Neural cell (in vitro differentiated cells): ENCODE measurements at regions not wholly inside any gene's neighbourhood (a gene's known extent, or its start where the extent isn't known, plus 50 kb on each side); places are given as distances from the start of the nearest gene placed in this dataset.

Experiments used
- EZH2 ChIP-seq: fragments of 200-600, 300-800 bp; shearing (Covaris generic), sonication (generic); IDR thresholded peaks from 2 replicates; pipeline ENCODE4 v1.6.1; 2014; ENCODE audit warnings: antibody characterized with exemption, low read length, borderline replicate concordance, mild to moderate bottlenecking; ENCODE audit not compliant: insufficient read depth, poor library complexity, severe bottlenecking
- TF ChIP-seq, protein P1 (sequence below): fragments of 450-650 bp; IDR thresholded peaks from 2 replicates; pipeline ENCODE4 v1.5.1; 2014; ENCODE audit warnings: antibody characterized with exemption, mild to moderate bottlenecking, moderate library complexity; ENCODE audit not compliant: poor library complexity, severe bottlenecking

DNA sequence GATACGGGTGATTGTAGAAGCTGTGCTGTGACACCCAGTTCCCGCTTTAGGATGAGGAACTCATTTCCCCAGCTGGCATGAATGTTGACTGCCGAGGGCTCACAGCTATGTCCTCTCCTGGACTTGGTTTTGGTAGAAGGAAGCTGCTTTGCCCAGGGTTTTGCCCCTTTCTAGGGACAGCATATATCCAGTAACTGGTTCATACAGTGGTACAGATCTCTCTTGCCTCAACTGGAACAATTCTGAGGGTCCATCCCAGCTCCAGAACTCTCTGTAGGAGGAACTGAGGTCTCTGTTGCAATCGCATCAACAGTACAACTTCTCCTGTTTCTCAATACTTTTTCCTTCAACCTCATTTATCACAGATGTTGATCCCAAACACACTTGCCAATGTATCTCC is 54.5 kb upstream of the FNDC3B start:
- TF ChIP-seq, protein P1, sequence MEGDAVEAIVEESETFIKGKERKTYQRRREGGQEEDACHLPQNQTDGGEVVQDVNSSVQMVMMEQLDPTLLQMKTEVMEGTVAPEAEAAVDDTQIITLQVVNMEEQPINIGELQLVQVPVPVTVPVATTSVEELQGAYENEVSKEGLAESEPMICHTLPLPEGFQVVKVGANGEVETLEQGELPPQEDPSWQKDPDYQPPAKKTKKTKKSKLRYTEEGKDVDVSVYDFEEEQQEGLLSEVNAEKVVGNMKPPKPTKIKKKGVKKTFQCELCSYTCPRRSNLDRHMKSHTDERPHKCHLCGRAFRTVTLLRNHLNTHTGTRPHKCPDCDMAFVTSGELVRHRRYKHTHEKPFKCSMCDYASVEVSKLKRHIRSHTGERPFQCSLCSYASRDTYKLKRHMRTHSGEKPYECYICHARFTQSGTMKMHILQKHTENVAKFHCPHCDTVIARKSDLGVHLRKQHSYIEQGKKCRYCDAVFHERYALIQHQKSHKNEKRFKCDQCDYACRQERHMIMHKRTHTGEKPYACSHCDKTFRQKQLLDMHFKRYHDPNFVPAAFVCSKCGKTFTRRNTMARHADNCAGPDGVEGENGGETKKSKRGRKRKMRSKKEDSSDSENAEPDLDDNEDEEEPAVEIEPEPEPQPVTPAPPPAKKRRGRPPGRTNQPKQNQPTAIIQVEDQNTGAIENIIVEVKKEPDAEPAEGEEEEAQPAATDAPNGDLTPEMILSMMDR = no peak
- TF ChIP-seq EZH2 = no peak
